Tibial artery (tissue), 4 donors: ENCODE measurements at regions not wholly inside any gene's neighbourhood (a gene's known extent, or its start where the extent isn't known, plus 50 kb on each side); places are given as distances from the start of the nearest gene placed in this dataset.
"Not testable (repeated sequence)": the region's sequence is repeated elsewhere in the genome, so short reads cannot be mapped to it uniquely, and the experiment has no call there.

Experiments used
- DNase-seq, 2 donors: peaks; one replicate each; pipeline ENCODE4 v3.0.0-alpha.2; 2019
- H3K27ac ChIP-seq, 2 donors: fragments of 200-600 bp; sonication (generic) in 1 of 2; 1 replicate in 1 of 2; 2 replicates in 1 of 2; pipeline ENCODE4 v1.5.1; 2018 to 2019; ENCODE audit warnings: mild to moderate bottlenecking in 1 of 2
- H3K27me3 ChIP-seq, 2 donors: fragments of 200-600 bp; sonication (generic) in 1 of 2; one replicate each; pipeline versions ENCODE4 v1.5.1 to v1.6.0; 2016 to 2019
- H3K36me3 ChIP-seq, 3 donors: fragments of 200-600 bp; sonication (generic) in 2 of 3; one replicate each; pipeline ENCODE4 v1.5.1; 2016 to 2019; ENCODE audit warnings: mild to moderate bottlenecking in 2 of 3
- H3K4me1 ChIP-seq, 4 donors: fragments of 200-600 bp; sonication (generic) in 2 of 4; 1 replicate in 3 of 4; 2 replicates in 1 of 4; pipeline ENCODE4 v1.5.1; 2016 to 2019
- H3K4me3 ChIP-seq, 2 donors: fragments of 200-600 bp; sonication (generic) in 1 of 2; 1 replicate in 1 of 2; 2 replicates in 1 of 2; pipeline ENCODE4 v1.5.1; 2018 to 2019; ENCODE audit warnings: mild to moderate bottlenecking in 2 of 2
- H3K9me3 ChIP-seq, 3 donors: fragments of 200-600 bp; sonication (generic) in 1 of 3; one replicate each; pipeline ENCODE4 v1.5.1; 2016 to 2019
- intact Hi-C: fragments of 100-400 bp; cut with DNase I; formaldehyde crosslinking; loops from one replicate; pipeline ENCODE4 v1.15.0; 2023; ENCODE audit warnings: low total_unique reads
- TF ChIP-seq, protein P1 (sequence below), 2 experiments: fragments of 200-600 bp in 1 of 2; fragments of 450-650 bp in 1 of 2; IDR thresholded peaks; one replicate each; pipeline ENCODE4 v1.5.1; 2017 to 2019; ENCODE audit warnings: antibody characterized with exemption in 2 of 2, mild to moderate bottlenecking in 1 of 2, moderate library complexity in 1 of 2

DNA sequence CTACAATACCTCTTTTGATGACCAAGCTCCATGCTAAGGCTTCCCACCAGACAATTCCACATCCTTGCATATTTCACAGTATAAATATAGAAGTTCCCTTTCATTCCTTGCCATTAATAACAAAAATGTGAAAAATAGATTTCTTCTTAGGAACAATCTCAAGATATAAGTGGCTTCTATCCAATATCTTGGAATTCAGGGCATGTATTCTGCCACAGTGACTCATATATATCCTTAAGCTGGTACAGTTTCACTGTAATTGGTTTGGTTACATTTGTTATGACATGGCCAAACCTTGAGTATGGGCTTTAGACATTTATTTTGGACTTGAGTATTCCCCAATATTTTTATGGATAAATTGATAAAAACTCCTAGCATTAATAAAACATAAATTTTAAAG lies 181.7 kb upstream of the DDX53 start:
- H3K4me1 ChIP-seq = no peaks in the 10 kb centered on the region
- TF ChIP-seq, protein P1, sequence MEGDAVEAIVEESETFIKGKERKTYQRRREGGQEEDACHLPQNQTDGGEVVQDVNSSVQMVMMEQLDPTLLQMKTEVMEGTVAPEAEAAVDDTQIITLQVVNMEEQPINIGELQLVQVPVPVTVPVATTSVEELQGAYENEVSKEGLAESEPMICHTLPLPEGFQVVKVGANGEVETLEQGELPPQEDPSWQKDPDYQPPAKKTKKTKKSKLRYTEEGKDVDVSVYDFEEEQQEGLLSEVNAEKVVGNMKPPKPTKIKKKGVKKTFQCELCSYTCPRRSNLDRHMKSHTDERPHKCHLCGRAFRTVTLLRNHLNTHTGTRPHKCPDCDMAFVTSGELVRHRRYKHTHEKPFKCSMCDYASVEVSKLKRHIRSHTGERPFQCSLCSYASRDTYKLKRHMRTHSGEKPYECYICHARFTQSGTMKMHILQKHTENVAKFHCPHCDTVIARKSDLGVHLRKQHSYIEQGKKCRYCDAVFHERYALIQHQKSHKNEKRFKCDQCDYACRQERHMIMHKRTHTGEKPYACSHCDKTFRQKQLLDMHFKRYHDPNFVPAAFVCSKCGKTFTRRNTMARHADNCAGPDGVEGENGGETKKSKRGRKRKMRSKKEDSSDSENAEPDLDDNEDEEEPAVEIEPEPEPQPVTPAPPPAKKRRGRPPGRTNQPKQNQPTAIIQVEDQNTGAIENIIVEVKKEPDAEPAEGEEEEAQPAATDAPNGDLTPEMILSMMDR (IDR thresholded peaks at IDR 0.05) = no peak
- DNase-seq = no peak
- no peak overlapping the region for H3K27ac ChIP-seq
- no peaks in the 10 kb centered on the region for H3K9me3 ChIP-seq
- H3K27me3 ChIP-seq = no peaks in the 10 kb centered on the region
- H3K4me3 ChIP-seq = no peak overlapping the region
- intact Hi-C loops = no loop called here
- H3K36me3 ChIP-seq = no peaks in the 10 kb centered on the region

DNA sequence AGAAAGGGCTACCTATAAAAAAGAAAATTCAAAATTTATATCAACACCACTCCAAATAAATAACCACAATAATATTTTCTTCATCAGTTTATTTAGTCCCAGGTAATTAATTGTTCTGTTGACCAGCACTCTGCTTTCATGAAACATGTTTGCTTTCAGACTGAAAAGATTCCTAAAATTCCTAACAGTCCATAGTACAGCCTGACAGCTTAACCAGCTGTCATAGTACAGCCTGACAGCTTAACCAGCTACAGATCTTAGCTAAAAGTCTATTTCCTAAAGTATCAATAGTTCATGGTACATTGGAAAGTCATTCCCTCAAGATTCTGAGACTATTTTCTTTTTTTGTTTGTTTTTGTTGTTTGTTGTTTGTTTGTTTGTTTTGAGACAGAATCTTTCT lies 144.1 kb upstream of the DDX53 start:
- Histone ChIP-seq H3K4me1 (no peaks in the 10 kb centered on the region), H3K9me3 (no peaks in the 10 kb centered on the region), H3K36me3 (no peaks in the 10 kb centered on the region), H3K27ac (no peak overlapping the region), H3K4me3 (no peak overlapping the region), H3K27me3 (no peaks in the 10 kb centered on the region)
- DNase-seq = no peak
- intact Hi-C loops = no loop called here
- TF ChIP-seq, protein P1 (IDR thresholded peaks at IDR 0.05) = no peak

DNA sequence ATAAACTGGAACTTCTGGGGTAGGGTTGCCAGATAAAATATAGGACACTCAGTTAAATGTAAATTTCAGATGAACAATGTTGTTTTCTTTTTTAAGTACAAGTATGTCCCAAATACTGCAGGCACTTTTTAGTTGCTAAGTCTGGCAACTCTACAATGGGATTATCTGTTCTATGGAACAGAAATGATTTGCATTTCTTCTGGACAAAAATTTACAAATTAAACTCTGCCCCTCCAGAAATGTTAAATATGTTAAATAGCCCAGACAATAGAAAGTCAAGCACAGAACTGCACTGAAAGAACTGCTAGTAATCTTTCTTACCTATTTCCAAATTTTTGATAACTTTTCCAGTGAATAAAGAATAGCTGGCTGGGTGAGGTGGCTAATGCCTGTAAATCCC lies 140.1 kb upstream of the DDX53 start:
- no peaks in the 10 kb centered on the region for H3K4me1 ChIP-seq
- intact Hi-C loops = no loop called here
- TF ChIP-seq, protein P1 (IDR thresholded peaks at IDR 0.05) = no peak
- DNase-seq = no peak
- H3K27ac ChIP-seq = no peak overlapping the region
- H3K36me3 ChIP-seq = no peaks in the 10 kb centered on the region
- H3K27me3 ChIP-seq = no peaks in the 10 kb centered on the region
- H3K4me3 ChIP-seq = no peak overlapping the region
- H3K9me3 ChIP-seq = no peaks in the 10 kb centered on the region

DNA sequence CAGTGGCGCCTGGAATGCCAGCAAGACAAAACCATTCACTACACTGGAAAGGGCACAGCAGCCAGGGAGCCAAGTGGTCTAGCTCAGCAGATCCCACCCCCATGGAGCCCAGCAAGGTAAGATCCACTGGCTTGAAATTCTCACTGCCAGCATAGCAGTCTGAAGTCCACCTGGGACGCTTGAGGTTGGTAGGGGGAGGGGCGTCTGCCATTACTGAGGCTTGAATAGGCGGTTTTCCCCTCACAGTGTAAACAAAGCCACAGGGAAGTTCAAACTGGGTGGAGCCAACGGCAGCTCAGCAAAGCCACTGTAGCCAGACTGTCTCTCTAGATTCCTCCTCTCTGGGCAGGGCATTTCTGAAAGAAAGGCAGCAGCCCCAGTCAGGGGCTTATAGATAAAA lies 133.0 kb upstream of the DDX53 start:
- H3K27me3 ChIP-seq, H3K36me3 ChIP-seq, H3K9me3 ChIP-seq, DNase-seq, H3K4me1 ChIP-seq, H3K27ac ChIP-seq, intact Hi-C loops, H3K4me3 ChIP-seq: not testable (repeated sequence)

- Histone ChIP-seq H3K9me3 (no peaks in the 10 kb centered on the region), H3K27me3 (no peaks in the 10 kb centered on the region), H3K27ac (no peak overlapping the region), H3K4me1 (peaks cover 0 to 3% (median 0%) of the 10 kb centered on the region in 4 donors), H3K36me3 (no peaks in the 10 kb centered on the region), H3K4me3 (no peak overlapping the region)
- TF ChIP-seq, protein P1 (IDR thresholded peaks at IDR 0.05) = no peak
- DNase-seq = no peak
- intact Hi-C loops = no loop called here
These were observed 117.2 kb upstream of the DDX53 start for GRCh38 chrX:22882543-22882942.

DNA sequence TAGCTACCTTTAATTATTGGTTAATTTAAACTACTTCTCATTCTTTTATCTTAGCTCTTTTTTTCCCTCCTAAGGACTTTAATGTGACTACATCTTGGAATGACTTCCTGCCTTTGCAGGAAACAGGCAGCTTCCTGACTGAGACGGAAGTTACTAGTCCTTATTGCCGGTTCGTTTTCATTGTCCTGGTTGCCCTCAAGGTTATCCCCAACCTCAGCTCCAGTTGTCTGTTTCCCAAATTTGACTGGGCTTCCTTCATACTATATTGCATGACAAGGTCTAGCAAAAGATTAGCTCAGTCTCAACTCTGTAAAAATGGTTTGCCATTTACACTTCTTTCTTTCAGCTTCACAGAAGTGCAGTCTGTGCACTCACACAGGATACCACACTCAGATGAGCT lies 109.9 kb upstream of the DDX53 start:
- H3K9me3 ChIP-seq = no peaks in the 10 kb centered on the region
- no peaks in the 10 kb centered on the region for H3K27me3 ChIP-seq
- H3K36me3 ChIP-seq = no peaks in the 10 kb centered on the region
- no peak overlapping the region for H3K4me3 ChIP-seq
- intact Hi-C loops = no loop called here
- DNase-seq = no peak
- H3K4me1 ChIP-seq = peaks cover 0 to 3% (median 0%) of the 10 kb centered on the region in 4 donors
- TF ChIP-seq, protein P1 (IDR thresholded peaks at IDR 0.05) = no peak
- no peak overlapping the region for H3K27ac ChIP-seq
